OCI-LY1 (cell line): ENCODE measurements at regions not wholly inside any gene's neighbourhood (a gene's known extent, or its start where the extent isn't known, plus 50 kb on each side); places are given as distances from the start of the nearest gene placed in this dataset.

Experiments used
- H2AFZ ChIP-seq: fragments of 200-600 bp; sonication (generic), shearing (Covaris generic); 2 replicates; pipeline ENCODE4 v1.6.0; 2014; ENCODE audit warnings: antibody characterized with exemption, mild to moderate bottlenecking, low read length
- H3F3A ChIP-seq: fragments of 200-600 bp; sonication (generic), shearing (Covaris generic); 2 replicates; pipeline ENCODE4 v1.6.0; 2014; ENCODE audit warnings: mild to moderate bottlenecking, antibody characterized with exemption, low read length, moderate library complexity; ENCODE audit not compliant: insufficient read depth
- H3K27ac ChIP-seq: fragments of 200-600 bp; sonication (generic); 2 replicates; pipeline ENCODE4 v1.5.1; 2014; ENCODE audit warnings: low read length, mixed run types, mild to moderate bottlenecking, low read depth; ENCODE audit not compliant: poor library complexity, severe bottlenecking
- H3K27me3 ChIP-seq: fragments of 200-600 bp; sonication (generic); 2 replicates; pipeline ENCODE4 v1.6.0; 2014; ENCODE audit warnings: antibody characterized with exemption, mild to moderate bottlenecking, low read length, moderate library complexity; ENCODE audit not compliant: insufficient read depth
- H3K36me3 ChIP-seq: fragments of 200-600 bp; sonication (generic); 2 replicates; pipeline ENCODE4 v1.6.1; 2014; ENCODE audit warnings: mild to moderate bottlenecking, antibody characterized with exemption, low read length, moderate library complexity, mixed read lengths; ENCODE audit not compliant: insufficient read depth
- H3K4me1 ChIP-seq: fragments of 200-600 bp; sonication (generic); 2 replicates; pipeline ENCODE4 v1.5.1; 2014; ENCODE audit warnings: mild to moderate bottlenecking, low read length, moderate library complexity; ENCODE audit not compliant: insufficient read depth, severe bottlenecking
- H3K4me2 ChIP-seq: fragments of 200-600 bp; sonication (generic), shearing (Covaris generic); 2 replicates; pipeline ENCODE4 v1.6.1; 2014; ENCODE audit warnings: low read length
- H3K4me3 ChIP-seq: fragments of 200-600 bp; sonication (generic); 2 replicates; pipeline ENCODE4 v1.5.1; 2014; ENCODE audit warnings: low read length, low read depth, mild to moderate bottlenecking, mixed read lengths; ENCODE audit not compliant: poor library complexity, severe bottlenecking
- H3K79me2 ChIP-seq: fragments of 200-600 bp; shearing (Covaris generic); 2 replicates; pipeline ENCODE4 v1.6.1; 2016; ENCODE audit warnings: mixed run types, low read length, mixed read lengths; ENCODE audit not compliant: insufficient read depth
- H3K9ac ChIP-seq: fragments of 200-600 bp; sonication (generic), shearing (Covaris generic); 2 replicates; pipeline ENCODE4 v1.6.1; 2014; ENCODE audit warnings: mild to moderate bottlenecking, low read length, mixed read lengths
- H3K9me2 ChIP-seq: fragments of 200-600 bp; sonication (generic), shearing (Covaris generic); 2 replicates; pipeline ENCODE4 v1.6.1; 2014; ENCODE audit warnings: low read depth, mild to moderate bottlenecking, low read length, mixed read lengths
- H3K9me3 ChIP-seq: fragments of 200-600 bp; shearing (Covaris generic); 2 replicates; pipeline ENCODE4 v1.6.1; 2014; ENCODE audit warnings: low read length, mixed read lengths
- H4K20me1 ChIP-seq: fragments of 200-600 bp; sonication (generic), shearing (Covaris generic); 2 replicates; pipeline ENCODE4 v1.6.0; 2016; ENCODE audit warnings: mild to moderate bottlenecking, low read length; ENCODE audit not compliant: insufficient read depth
- EZH2 ChIP-seq: fragments of 200-600 bp; sonication (generic), shearing (Covaris generic); IDR thresholded peaks from 2 replicates; pipeline ENCODE4 v1.8.0; 2017; ENCODE audit warnings: borderline replicate concordance, mixed run types, mild to moderate bottlenecking, antibody characterized with exemption, low read length, moderate library complexity, mixed read lengths
- TF ChIP-seq, protein P1 (sequence below): fragments of 200-600 bp; sonication (generic), shearing (Covaris generic); IDR thresholded peaks from 2 replicates; pipeline ENCODE4 v1.5.1; 2017; ENCODE audit warnings: mild to moderate bottlenecking, antibody characterized with exemption, low read length, moderate library complexity, mixed read lengths

DNA sequence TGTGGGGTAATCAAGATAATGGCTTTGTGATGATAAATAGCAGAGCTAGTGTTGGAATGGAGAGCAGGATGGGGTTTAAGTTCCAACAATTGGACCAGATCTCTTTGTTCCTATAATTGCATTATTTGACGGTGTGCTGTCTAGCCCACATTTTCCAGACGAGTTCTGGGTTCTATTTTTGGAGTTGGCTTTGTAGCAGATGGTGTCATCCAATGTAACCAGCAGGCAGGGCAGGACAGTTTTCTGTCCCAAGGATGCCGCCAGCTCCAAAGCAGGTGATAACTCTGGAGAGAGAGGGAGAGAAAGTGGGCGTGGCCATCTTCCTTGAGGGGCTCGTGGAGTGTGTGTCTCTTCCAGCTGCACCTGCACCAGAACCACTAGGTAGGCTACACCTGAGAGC is 251.3 kb downstream of the KIF4B start:
- Histone ChIP-seq H3K27me3 (no peaks in the 10 kb centered on the region), H3K9me2 (no peaks in the 10 kb centered on the region), H3K9me3 (no peaks in the 10 kb centered on the region), H3K4me3 (no peak overlapping the region), H4K20me1 (no peaks in the 10 kb centered on the region), H3K9ac (no peak overlapping the region), H3K4me1 (no peaks in the 10 kb centered on the region), H2AFZ (no peak overlapping the region), H3F3A (no peaks in the 10 kb centered on the region), H3K79me2 (no peaks in the 10 kb centered on the region), H3K36me3 (no peaks in the 10 kb centered on the region), H3K4me2 (no peak overlapping the region), H3K27ac (no peak overlapping the region)
- no peak for TF ChIP-seq EZH2
- TF ChIP-seq, protein P1, sequence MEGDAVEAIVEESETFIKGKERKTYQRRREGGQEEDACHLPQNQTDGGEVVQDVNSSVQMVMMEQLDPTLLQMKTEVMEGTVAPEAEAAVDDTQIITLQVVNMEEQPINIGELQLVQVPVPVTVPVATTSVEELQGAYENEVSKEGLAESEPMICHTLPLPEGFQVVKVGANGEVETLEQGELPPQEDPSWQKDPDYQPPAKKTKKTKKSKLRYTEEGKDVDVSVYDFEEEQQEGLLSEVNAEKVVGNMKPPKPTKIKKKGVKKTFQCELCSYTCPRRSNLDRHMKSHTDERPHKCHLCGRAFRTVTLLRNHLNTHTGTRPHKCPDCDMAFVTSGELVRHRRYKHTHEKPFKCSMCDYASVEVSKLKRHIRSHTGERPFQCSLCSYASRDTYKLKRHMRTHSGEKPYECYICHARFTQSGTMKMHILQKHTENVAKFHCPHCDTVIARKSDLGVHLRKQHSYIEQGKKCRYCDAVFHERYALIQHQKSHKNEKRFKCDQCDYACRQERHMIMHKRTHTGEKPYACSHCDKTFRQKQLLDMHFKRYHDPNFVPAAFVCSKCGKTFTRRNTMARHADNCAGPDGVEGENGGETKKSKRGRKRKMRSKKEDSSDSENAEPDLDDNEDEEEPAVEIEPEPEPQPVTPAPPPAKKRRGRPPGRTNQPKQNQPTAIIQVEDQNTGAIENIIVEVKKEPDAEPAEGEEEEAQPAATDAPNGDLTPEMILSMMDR: no peak

DNA sequence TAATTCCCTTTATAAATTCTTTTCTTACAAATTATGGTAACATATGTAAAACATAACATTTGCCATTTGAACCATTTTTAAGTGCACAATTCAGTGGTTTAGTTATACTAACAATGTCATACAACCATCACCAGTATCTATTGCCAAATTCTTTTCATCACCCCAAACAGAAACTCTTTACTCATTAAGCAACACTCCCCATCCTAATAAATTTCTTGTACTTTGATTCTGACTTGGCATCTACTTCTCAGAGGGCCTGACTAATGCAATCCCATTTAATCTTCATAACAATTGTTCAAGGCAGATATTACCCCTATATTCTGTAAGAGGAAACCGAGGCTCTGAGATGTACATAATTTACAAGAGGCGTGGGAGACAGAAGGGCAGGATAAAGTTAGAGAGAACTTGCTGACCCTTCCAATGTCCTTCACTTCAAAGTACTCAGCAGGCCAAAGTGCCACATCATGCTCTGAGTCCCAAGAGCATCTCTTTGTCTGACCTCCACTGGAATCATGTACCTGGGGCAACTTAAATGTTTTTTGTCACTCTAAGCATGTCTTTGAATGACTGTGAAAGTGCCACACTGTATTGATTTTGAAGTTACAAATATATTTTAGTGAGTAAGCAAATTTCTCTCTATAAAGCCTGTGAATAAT is 255.3 kb downstream of the KIF4B start:
- no peaks in the 10 kb centered on the region for H3K9me2 ChIP-seq
- no peaks in the 10 kb centered on the region for H4K20me1 ChIP-seq
- H3F3A ChIP-seq: no peaks in the 10 kb centered on the region
- H2AFZ ChIP-seq: no peak overlapping the region
- TF ChIP-seq, protein P1: no peak
- TF ChIP-seq EZH2: no peak
- no peak overlapping the region for H3K27ac ChIP-seq
- H3K9me3 ChIP-seq: no peaks in the 10 kb centered on the region
- H3K36me3 ChIP-seq: no peaks in the 10 kb centered on the region
- no peak overlapping the region for H3K4me2 ChIP-seq
- H3K4me1 ChIP-seq: no peaks in the 10 kb centered on the region
- H3K79me2 ChIP-seq: no peaks in the 10 kb centered on the region
- no peak overlapping the region for H3K9ac ChIP-seq
- H3K4me3 ChIP-seq: no peak overlapping the region
- H3K27me3 ChIP-seq: no peaks in the 10 kb centered on the region

- Histone ChIP-seq H3K36me3 (no peaks in the 10 kb centered on the region), H3K27me3 (no peaks in the 10 kb centered on the region), H2AFZ (no peak overlapping the region), H3K9me2 (no peaks in the 10 kb centered on the region), H3K9me3 (no peaks in the 10 kb centered on the region), H3K79me2 (no peaks in the 10 kb centered on the region), H3K9ac (no peak overlapping the region), H3K27ac (no peak overlapping the region), H4K20me1 (no peaks in the 10 kb centered on the region), H3K4me2 (no peak overlapping the region), H3K4me1 (no peaks in the 10 kb centered on the region), H3F3A (no peaks in the 10 kb centered on the region), H3K4me3 (no peak overlapping the region)
- TF ChIP-seq, protein P1: no peak
- TF ChIP-seq EZH2: no peak
Observed at GRCh38 chr5:155270725-155271124, 257.2 kb downstream of the KIF4B start.
